Small intestine (tissue), 7 donors: ENCODE measurements at regions not wholly inside any gene's neighbourhood (a gene's known extent, or its start where the extent isn't known, plus 50 kb on each side); places are given as distances from the start of the nearest gene placed in this dataset.
A peak's percentile ranks its signal among the peaks of the same experiment; 100 is the strongest.

Experiments
- DNase-seq, 2 donors: peaks; one replicate each; pipeline versions ENCODE4 v3.0.0 to v3.0.0-alpha.2; 2013
- FAIRE-seq: peaks from 2 replicates; lab custom pipeline; 2012; peaks lifted over from hg19 to GRCh38; lab: Jason Lieb, UNC
- H3K27ac ChIP-seq, 3 donors: one replicate each; pipeline ENCODE4 v1.5.1; 2013; ENCODE audit warnings: low read length in 2 of 3, mild to moderate bottlenecking in 2 of 3, control low read depth in 1 of 3, inconsistent platforms in 1 of 3, low read depth in 1 of 3, moderate library complexity in 1 of 3
- H3K27me3 ChIP-seq, 3 donors: one replicate each; pipeline ENCODE4 v1.6.1; 2013; ENCODE audit warnings: low read length in 3 of 3, inconsistent platforms in 1 of 3; ENCODE audit not compliant: control insufficient read depth in 3 of 3, insufficient read depth in 3 of 3
- H3K36me3 ChIP-seq, 3 donors: one replicate each; pipeline ENCODE4 v1.6.1; 2013; ENCODE audit warnings: low read length in 3 of 3, inconsistent platforms in 1 of 3, low read depth in 1 of 3, mild to moderate bottlenecking in 1 of 3, moderate library complexity in 1 of 3; ENCODE audit not compliant: control insufficient read depth in 3 of 3, insufficient read depth in 2 of 3
- H3K4me1 ChIP-seq, 3 donors: one replicate each; pipeline ENCODE4 v1.6.1; 2013; ENCODE audit warnings: low read length in 2 of 3, inconsistent platforms in 1 of 3, low read depth in 1 of 3, mild to moderate bottlenecking in 1 of 3, moderate library complexity in 1 of 3; ENCODE audit not compliant: control insufficient read depth in 3 of 3, insufficient read depth in 2 of 3
- H3K4me3 ChIP-seq, 3 donors: one replicate each; pipeline ENCODE4 v1.5.1; 2013; ENCODE audit warnings: low read length in 3 of 3, control low read depth in 1 of 3, inconsistent platforms in 1 of 3, low read depth in 1 of 3, mild to moderate bottlenecking in 1 of 3, moderate library complexity in 1 of 3
- H3K9me3 ChIP-seq, 2 donors: one replicate each; pipeline ENCODE4 v1.6.1; 2013; ENCODE audit warnings: low read depth in 1 of 2, low read length in 1 of 2; ENCODE audit not compliant: control insufficient read depth in 2 of 2, insufficient read depth in 1 of 2
- whole genome bisulfite sequencing, 3 donors: extraction: QIAGEN DNeasy Blood & Tissue Kit; methylation state at CpG; one replicate each; pipeline ENCODE4 v1.1.7; 2013; 5-methylcytosine and 5-hydroxymethylcytosine counted together
- donor health status: healthy with polysubstance abuse.
- donor health status: control.
- donor health status: control.
- donor health status: Bipolar disorder and iron deficiency.
- donor health status: healthy.

DNA sequence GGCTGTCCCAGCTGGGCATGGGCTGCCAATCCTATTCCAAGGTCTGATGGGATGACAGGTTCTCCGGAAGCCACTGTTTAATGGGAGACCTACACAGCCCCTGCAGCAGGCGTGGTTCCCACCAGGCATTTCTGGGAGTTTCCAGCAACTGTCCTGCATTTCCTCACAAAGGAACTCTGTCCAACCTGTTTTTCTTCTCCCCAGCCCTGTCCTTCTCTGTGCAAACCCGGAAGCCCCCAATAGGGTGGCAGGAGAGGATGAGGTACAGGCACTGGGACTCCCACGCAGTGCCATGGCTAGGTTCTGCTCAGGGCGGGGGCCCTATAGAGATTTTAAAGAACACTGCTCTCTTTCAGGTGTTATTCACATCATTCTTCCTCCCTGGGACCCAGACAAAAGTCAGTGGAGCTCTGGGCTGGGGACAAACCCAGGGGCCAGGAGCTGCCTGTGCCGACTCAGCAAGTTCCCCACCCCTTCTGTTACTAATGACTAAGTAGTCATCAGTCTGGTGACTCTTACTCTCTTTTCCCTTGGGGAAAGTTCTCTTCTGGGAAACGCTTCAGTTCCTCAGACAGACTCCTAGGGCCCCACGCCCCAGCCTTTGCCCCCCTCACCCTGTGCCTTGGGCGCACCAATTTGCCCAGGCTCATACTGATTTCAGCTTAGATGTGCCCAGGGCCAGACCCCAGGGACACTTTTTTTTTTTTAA lies 97.7 kb downstream of the CD47 start:
- DNase-seq (peak in 1 of 2 donors; percentile 28), FAIRE-seq (no peak)
- Histone ChIP-seq H3K36me3 (no peaks in the 10 kb centered on the region), H3K27ac (no peak overlapping the region), H3K9me3 (no peaks in the 10 kb centered on the region), H3K4me1 (peaks cover 4 to 7% (median 6%) of the 10 kb centered on the region in 3 donors), H3K27me3 (no peaks in the 10 kb centered on the region), H3K4me3 (no peak overlapping the region)
- 78 to 80% (median 79%) methylated on average over 9 of the region's 9 CpGs for WGBS, 3 donors

DNA sequence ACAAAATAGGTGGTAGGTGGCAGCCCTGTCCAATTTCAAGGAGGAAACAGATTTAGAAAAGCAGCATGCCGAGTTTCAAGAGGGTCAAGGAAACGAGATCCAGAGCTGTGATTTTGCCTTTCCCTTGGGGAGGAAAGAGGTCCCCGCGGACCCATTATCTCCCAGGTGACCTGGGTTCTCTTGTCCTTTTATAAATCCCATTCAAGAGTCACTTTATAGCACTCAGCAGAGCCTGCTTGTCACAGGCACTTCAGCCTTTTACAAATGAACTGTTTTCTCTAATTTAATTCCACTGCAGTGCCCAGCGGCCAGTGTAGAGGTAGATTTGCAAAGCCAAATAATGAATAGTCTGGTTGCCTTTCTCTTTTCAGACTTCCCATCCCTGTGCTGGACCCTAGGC lies 99.9 kb downstream of the CD47 start:
- H3K36me3 ChIP-seq: no peaks in the 10 kb centered on the region
- H3K27me3 ChIP-seq: no peaks in the 10 kb centered on the region
- DNase-seq: no peak
- WGBS, 3 donors: 92 to 98% (median 94%) methylated on average over 5 of the region's 5 CpGs
- no peak for FAIRE-seq
- H3K4me3 ChIP-seq: no peak overlapping the region
- no peak overlapping the region for H3K27ac ChIP-seq
- no peaks in the 10 kb centered on the region for H3K9me3 ChIP-seq
- peaks cover 4 to 18% (median 13%) of the 10 kb centered on the region in 3 donors for H3K4me1 ChIP-seq

DNA sequence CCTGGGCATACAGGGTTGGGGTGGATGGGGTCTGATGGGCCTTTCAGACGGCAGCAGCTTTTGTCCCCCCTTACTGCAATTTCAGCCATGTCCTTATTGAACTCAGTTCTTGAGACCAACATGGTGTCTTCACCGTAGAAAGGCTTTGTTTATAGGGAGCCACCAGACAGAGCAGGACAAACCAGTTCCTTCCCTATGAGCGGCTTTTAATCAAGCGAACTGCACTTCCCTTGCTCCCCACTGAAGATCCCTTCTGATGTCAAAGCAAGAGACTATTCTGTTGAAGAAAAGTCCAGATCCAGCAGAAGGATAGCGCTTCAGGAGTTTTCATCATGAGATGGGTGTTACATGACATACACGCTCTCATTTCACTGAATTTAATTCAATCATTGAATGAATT lies 100.4 kb downstream of the CD47 start:
- DNase-seq (no peak), FAIRE-seq (no peak)
- H3K9me3 ChIP-seq: no peaks in the 10 kb centered on the region
- no peak overlapping the region for H3K4me3 ChIP-seq
- H3K27me3 ChIP-seq: no peaks in the 10 kb centered on the region
- H3K36me3 ChIP-seq: no peaks in the 10 kb centered on the region
- peaks cover 4 to 18% (median 13%) of the 10 kb centered on the region in 3 donors for H3K4me1 ChIP-seq
- WGBS, 3 donors: 90 to 95% (median 93%) methylated on average over 6 of the region's 6 CpGs
- H3K27ac ChIP-seq: no peak overlapping the region

DNA sequence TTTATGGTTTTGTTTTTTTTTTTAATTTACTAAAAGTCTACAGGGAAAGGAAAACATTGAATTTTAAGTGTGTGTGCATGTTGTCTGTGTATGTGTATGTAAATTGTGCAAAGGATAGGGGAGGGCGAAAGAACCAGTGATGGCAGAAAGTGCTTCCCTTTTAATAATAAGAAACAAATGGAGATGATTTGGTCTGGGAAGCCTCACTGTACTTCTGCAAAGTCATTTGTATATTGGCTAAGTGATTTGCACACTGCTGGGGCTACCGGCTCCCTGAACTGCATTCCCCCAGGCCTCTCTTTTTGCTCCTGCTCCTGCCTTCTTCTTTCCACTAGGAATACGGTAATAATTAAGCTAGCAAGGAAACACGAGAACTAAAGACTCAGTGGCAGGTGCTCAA lies 101.2 kb downstream of the CD47 start:
- 20 to 46% (median 37%) methylated on average over 4 of the region's 4 CpGs for WGBS, 3 donors
- Histone ChIP-seq H3K9me3 (no peaks in the 10 kb centered on the region), H3K27me3 (no peaks in the 10 kb centered on the region), H3K36me3 (no peaks in the 10 kb centered on the region), H3K27ac (no peak overlapping the region), H3K4me1 (peaks cover 4 to 18% (median 13%) of the 10 kb centered on the region in 3 donors), H3K4me3 (no peak overlapping the region)
- no peak for FAIRE-seq
- DNase-seq: no peak

DNA sequence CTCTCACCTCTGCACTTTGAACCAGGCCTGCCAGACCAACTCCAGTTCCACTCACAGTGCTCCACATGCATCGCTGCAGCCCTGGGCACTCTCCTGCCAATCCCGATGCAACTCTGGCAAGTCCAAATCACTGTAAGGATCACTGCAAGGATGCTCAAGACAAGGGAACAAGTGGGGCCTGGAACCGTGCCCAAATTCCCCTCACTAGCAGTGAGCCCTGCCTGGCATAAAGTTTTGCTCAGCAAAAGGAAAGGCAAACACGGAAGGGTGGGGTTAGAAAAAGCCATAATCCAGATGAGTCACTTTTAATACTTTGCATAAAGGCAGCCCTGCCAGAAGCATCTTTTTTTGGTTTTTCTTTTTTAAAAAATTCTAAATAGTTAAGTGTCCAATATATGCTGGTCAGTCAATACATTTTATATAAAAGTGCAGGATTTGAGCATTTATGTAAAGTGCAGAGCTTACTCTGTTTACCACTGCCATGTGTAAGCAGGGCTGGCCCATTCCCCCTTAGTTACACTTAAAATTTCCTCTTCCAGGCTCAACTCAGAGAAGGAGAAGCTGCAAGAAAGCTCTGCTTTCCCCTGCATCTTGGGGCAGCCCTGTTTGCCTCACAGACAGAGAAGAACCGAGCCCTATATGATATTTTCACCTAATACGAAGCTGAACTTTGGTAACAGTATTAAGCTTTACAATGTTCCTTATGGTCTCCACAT lies 102.2 kb downstream of the CD47 start:
- H3K9me3 ChIP-seq: no peaks in the 10 kb centered on the region
- WGBS, 3 donors: 27 to 52% (median 51%) methylated on average over 6 of the region's 6 CpGs
- FAIRE-seq (no peak), DNase-seq (peak; percentile 65 to 67)
- peak overlapping the region in 1 of 3 donors; percentile 43 for H3K27ac ChIP-seq
- H3K4me1 ChIP-seq: peaks cover 4 to 18% (median 13%) of the 10 kb centered on the region in 3 donors
- no peaks in the 10 kb centered on the region for H3K36me3 ChIP-seq
- H3K27me3 ChIP-seq: no peaks in the 10 kb centered on the region
- no peak overlapping the region for H3K4me3 ChIP-seq

DNA sequence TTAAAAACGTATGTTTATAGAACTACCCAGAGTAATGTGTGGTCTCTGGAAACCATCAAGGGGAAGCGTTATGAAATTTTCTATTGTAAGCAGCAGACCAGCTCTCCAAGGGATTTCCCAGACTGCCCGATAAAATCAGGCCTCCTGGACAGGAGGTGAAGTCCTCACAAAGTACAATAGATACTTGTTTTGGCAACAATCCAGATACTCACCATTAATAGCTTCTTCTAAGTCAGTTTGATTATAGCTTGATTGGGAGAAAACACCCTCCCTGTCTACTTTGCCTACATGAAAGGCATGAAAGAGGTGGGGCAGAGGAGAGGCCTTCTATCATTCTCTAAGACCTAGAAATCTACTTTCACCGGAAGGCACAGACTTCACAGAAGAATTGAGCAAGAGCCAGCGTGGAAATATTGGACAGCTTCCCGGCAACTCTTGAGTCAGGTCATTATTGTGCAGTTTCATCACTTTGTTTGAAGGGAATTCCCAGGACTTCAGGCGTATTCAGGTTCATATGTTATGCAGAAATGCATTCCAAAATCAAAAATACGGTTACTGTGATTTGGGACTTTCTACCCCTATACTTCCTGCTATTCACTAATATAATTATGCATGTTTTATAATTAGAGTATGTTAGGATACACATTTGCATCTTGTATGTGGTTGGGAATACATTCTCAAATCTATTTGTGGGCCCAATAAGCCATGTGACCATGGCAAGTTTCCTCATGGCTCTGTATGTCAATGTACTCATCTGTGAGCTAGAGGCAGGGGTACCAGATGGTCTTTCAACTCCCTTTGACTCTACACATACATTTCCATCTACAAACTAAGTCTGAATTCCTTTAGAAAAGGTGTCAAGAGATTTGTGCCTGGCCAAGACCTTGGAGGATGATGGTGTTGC lies 103.5 kb downstream of the CD47 start:
- H3K4me3 ChIP-seq: no peak overlapping the region
- H3K27me3 ChIP-seq: no peaks in the 10 kb centered on the region
- no peaks in the 10 kb centered on the region for H3K36me3 ChIP-seq
- H3K4me1 ChIP-seq: peaks cover 4 to 18% (median 13%) of the 10 kb centered on the region in 3 donors
- WGBS, 3 donors: 13 to 34% (median 32%) methylated on average over 8 of the region's 8 CpGs
- no peaks in the 10 kb centered on the region for H3K9me3 ChIP-seq
- peak; percentile 83 to 87 for DNase-seq
- no peak for FAIRE-seq
- H3K27ac ChIP-seq: peak overlapping the region in 2 of 3 donors; percentile 52 to 62

DNA sequence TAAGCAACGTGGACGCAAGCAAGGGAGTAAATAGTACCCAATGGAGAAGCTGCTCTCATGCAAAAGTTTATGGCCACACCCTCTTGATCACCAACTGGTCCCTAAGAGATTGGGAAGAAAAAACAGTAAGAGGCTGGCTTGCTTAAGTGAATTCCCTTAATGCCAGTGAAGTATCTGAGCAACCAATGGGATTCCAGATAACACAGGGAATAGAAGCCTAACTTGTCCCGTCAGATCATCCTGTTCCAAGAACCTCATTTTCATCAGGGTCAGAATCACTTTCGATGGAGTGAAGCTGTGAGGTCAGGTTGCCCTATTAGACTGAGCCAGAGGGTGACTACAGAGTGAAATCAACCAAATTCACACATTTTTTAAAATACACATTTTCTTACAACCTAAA lies 104.3 kb downstream of the CD47 start:
- peak overlapping the region in 1 of 3 donors; percentile 62 for H3K27ac ChIP-seq
- DNase-seq (no peak), FAIRE-seq (no peak)
- 75 to 94% (median 89%) methylated on average over 4 of the region's 4 CpGs for WGBS, 3 donors
- peaks cover 4 to 25% (median 16%) of the 10 kb centered on the region in 3 donors for H3K4me1 ChIP-seq
- H3K36me3 ChIP-seq: no peaks in the 10 kb centered on the region
- H3K27me3 ChIP-seq: no peaks in the 10 kb centered on the region
- no peaks in the 10 kb centered on the region for H3K9me3 ChIP-seq
- H3K4me3 ChIP-seq: no peak overlapping the region

DNA sequence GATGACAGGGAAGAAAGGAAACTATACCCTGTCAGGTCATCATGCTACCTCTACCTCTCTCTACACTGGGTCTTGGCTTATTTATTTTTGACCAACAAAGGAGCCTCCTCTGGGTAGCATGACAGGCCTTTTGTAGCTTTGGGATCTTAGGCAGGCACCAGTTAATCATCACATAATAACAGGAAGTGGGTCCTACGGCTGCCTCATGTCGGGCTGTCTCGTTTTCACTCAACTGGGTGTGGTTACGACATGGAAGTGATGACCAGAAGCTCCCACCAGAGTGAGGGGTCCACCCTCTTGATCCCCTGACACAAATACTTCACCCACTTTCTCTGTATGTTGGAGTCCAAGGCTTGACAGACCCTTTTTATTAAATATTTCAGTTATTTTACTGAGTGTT lies 105.3 kb downstream of the CD47 start:
- no peaks in the 10 kb centered on the region for H3K9me3 ChIP-seq
- no peak overlapping the region for H3K4me3 ChIP-seq
- no peak for FAIRE-seq
- H3K4me1 ChIP-seq: peaks cover 4 to 29% (median 16%) of the 10 kb centered on the region in 3 donors
- H3K27ac ChIP-seq: no peak overlapping the region
- 46 to 76% (median 76%) methylated on average over 4 of the region's 4 CpGs for WGBS, 3 donors
- H3K27me3 ChIP-seq: no peaks in the 10 kb centered on the region
- DNase-seq: no peak
- H3K36me3 ChIP-seq: no peaks in the 10 kb centered on the region
